Mammary epithelial cell (primary cell): ENCODE measurements at regions not wholly inside any gene's neighbourhood (a gene's known extent, or its start where the extent isn't known, plus 50 kb on each side); places are given as distances from the start of the nearest gene placed in this dataset.

Experiments used
- CTCF ChIP-seq, 2 donors: IDR thresholded peaks in 1 of 2; conservative IDR thresholded peaks in 1 of 2; 2 replicates each; pipeline ENCODE4 v1.5.1; 2011 to 2012; ENCODE audit warnings: inconsistent platforms in 2 of 2, low read length in 2 of 2, mild to moderate bottlenecking in 2 of 2, control low read depth in 1 of 2, low read depth in 1 of 2; ENCODE audit not compliant: insufficient read depth in 1 of 2; ENCODE audit errors: extremely low read depth in 1 of 2
- EZH2 ChIP-seq: IDR thresholded peaks from 2 replicates; pipeline ENCODE4 v1.6.1; 2012; ENCODE audit warnings: low read length, inconsistent platforms, borderline replicate concordance

- TF ChIP-seq CTCF (conservative IDR thresholded peaks at IDR 0.05 in 1 of 2, IDR thresholded peaks at IDR 0.05 in 1 of 2; ENCODE audit: extremely low read depth in 1 of 2, insufficient read depth in 1 of 2, low read depth in 1 of 2, low read length in 2 of 2) (no peak), EZH2 (no peak)
Observed at GRCh38 chr4:54427826-54428225, 198.7 kb downstream of the PDGFRA start.
